Amniotic stem cell (primary cell): ENCODE measurements at regions not wholly inside any gene's neighbourhood (a gene's known extent, or its start where the extent isn't known, plus 50 kb on each side); places are given as distances from the start of the nearest gene placed in this dataset.

ENCODE experiments used
- DNase-seq: peaks from one replicate; lab custom pipeline; 2025; lab: John Stamatoyannopoulos, UW

- DNase-seq: no peak
These were observed 211.4 kb downstream of the GASK1B start for GRCh38 chr4:157961229-157961990.

GRCh38 chr4:157957905-157958304, 214.9 kb downstream of the GASK1B start:
- DNase-seq: no peak

- no peak for DNase-seq
These were observed 230.8 kb downstream of the GASK1B start for GRCh38 chr4:157942017-157942416.

- DNase-seq: no peak
These were observed 238.7 kb downstream of the GASK1B start for GRCh38 chr4:157934151-157934550.

GRCh38 chr4:157932936-157933335, 239.9 kb downstream of the GASK1B start:
- DNase-seq: no peak

- no peak for DNase-seq
These were observed 243.3 kb downstream of the GASK1B start for GRCh38 chr4:157929486-157929885.

GRCh38 chr4:157918036-157918832, 254.6 kb downstream of the GASK1B start:
- no peak for DNase-seq

- no peak for DNase-seq
These were observed 260.6 kb downstream of the GASK1B start for GRCh38 chr4:157912212-157912611.

- no peak for DNase-seq
These were observed 261.2 kb downstream of the GASK1B start for GRCh38 chr4:157911662-157912061.

- no peak for DNase-seq
These were observed 264.1 kb downstream of the GASK1B start for GRCh38 chr4:157908691-157909090.

GRCh38 chr4:157908031-157908430, 264.8 kb downstream of the GASK1B start:
- DNase-seq: no peak

GRCh38 chr4:157907226-157907946, 265.4 kb downstream of the GASK1B start:
- DNase-seq: no peak

- no peak for DNase-seq
These were observed 273.8 kb downstream of the GASK1B start for GRCh38 chr4:157898836-157899605.

GRCh38 chr4:157897855-157898370, 274.9 kb downstream of the GASK1B start:
- DNase-seq: no peak

GRCh38 chr4:157896726-157897125, 276.1 kb downstream of the GASK1B start:
- DNase-seq: no peak

GRCh38 chr4:157895205-157895604, 277.6 kb downstream of the GASK1B start:
- DNase-seq: no peak

GRCh38 chr4:157889788-157890187, 283.0 kb downstream of the GASK1B start:
- DNase-seq: no peak

GRCh38 chr4:157888281-157888680, 284.5 kb downstream of the GASK1B start:
- DNase-seq: no peak

- DNase-seq: no peak
These were observed 285.5 kb downstream of the GASK1B start for GRCh38 chr4:157887316-157887715.

GRCh38 chr4:157886645-157887044, 286.2 kb downstream of the GASK1B start:
- no peak for DNase-seq

GRCh38 chr4:157885811-157886210, 287.0 kb downstream of the GASK1B start:
- DNase-seq: no peak

- DNase-seq: no peak
These were observed 289.9 kb downstream of the GASK1B start for GRCh38 chr4:157882901-157883300.
